ENCODE measurements at regions not wholly inside any gene's neighbourhood (a gene's known extent, or its start where the extent isn't known, plus 50 kb on each side); places are given as distances from the start of the nearest gene placed in this dataset.

GRCh38 chr16:85233516-85233915 lies 121.2 kb upstream of the CIBAR2 start:
- Histone ChIP-seq H3K36me3 (replicated peaks in 1 of 2; ENCODE audit: control insufficient read depth in 1 of 2, insufficient read depth in 2 of 2, low read length in 1 of 2) (no peaks in the 10 kb centered on the region), H2AFZ (ENCODE audit: low read depth) (no peak overlapping the region), H3K4me1 (ENCODE audit: control insufficient read depth in 1 of 2, insufficient read depth in 2 of 2, low read depth in 1 of 2, low read length in 1 of 2) (peaks cover 21 to 55% of the 10 kb centered on the region in 2 experiments; a peak in 3 of 4 replicates), H3K27ac (ENCODE audit: low read depth in 2 of 2, low read length in 1 of 2) (0 out of 4 replicates have a peak overlapping the region, but pooled peaks of 1 of the 2 experiments have one; percentile 90), H3K4me3 (ENCODE audit: low read depth in 2 of 2, low read length in 1 of 2) (no peak overlapping the region), H3K9ac (no peak overlapping the region), H3K9me3 (no peaks in the 10 kb centered on the region), H3K79me2 (ENCODE audit: insufficient read depth) (peaks cover 13% of the 10 kb centered on the region), H3K9me2 (no peaks in the 10 kb centered on the region), H3K4me2 (no peak overlapping the region), H3F3A (replicated peaks; ENCODE audit: insufficient read depth) (no peaks in the 10 kb centered on the region), H3K27me3 (ENCODE audit: insufficient read depth) (no peaks in the 10 kb centered on the region), H4K20me1 (ENCODE audit: insufficient read depth) (no peaks in the 10 kb centered on the region)
- ChIA-PET POLR2A (no interaction called here), CTCF (interaction anchor here (0.9 to 11.7 kb wide), 2 partner anchors 61 to 119 kb away, joined by 3 to 122 read pairs; no protein-coding TSS in a partner anchor)
- DNase-seq: no peak
- WGBS (ENCODE audit: low lambda C conversion rate): 90% methylated on average over 5 of the region's 6 CpGs
- TF ChIP-seq ZBTB33 (IDR thresholded peaks at IDR 0.05; ENCODE audit: borderline replicate concordance, low read depth) (no peak), SIN3A (IDR thresholded peaks at IDR 0.05; ENCODE audit: borderline replicate concordance, low read depth, low read length) (no peak)

GRCh38 chr16:85234310-85235204 lies 122.3 kb upstream of the CIBAR2 start:
- peak overlapping the region; percentile 90 for H3K4me2 ChIP-seq
- ChIA-PET CTCF (interaction anchor here (0.9 to 11.7 kb wide), 6 partner anchors 11 to 120 kb away, joined by 3 to 122 read pairs (median 12); no protein-coding TSS in a partner anchor), POLR2A (interaction anchor here (0.6 to 2.8 kb wide), 7 partner anchors 12 to 211 kb away, joined by 3 to 10 read pairs (median 3); partner anchors contain the start of gene CIBAR2)
- H4K20me1 ChIP-seq (ENCODE audit: insufficient read depth): no peaks in the 10 kb centered on the region
- H3K79me2 ChIP-seq (ENCODE audit: insufficient read depth): peaks cover 11% of the 10 kb centered on the region
- H3K9me3 ChIP-seq: no peaks in the 10 kb centered on the region
- no peaks in the 10 kb centered on the region for H3K36me3 ChIP-seq (replicated peaks in 1 of 2; ENCODE audit: control insufficient read depth in 1 of 2, insufficient read depth in 2 of 2, low read length in 1 of 2)
- peaks cover 21 to 45% of the 10 kb centered on the region in 2 experiments; a peak in 3 of 4 replicates for H3K4me1 ChIP-seq (ENCODE audit: control insufficient read depth in 1 of 2, insufficient read depth in 2 of 2, low read depth in 1 of 2, low read length in 1 of 2)
- H3F3A ChIP-seq (replicated peaks; ENCODE audit: insufficient read depth): no peaks in the 10 kb centered on the region
- peak overlapping the region; percentile 51 for H3K9ac ChIP-seq
- H3K4me3 ChIP-seq (ENCODE audit: low read depth in 2 of 2, low read length in 1 of 2): peak overlapping the region; percentile 44 to 61
- H3K27me3 ChIP-seq (ENCODE audit: insufficient read depth): no peaks in the 10 kb centered on the region
- H3K27ac ChIP-seq (ENCODE audit: low read depth in 2 of 2, low read length in 1 of 2): peak overlapping the region; percentile 60 to 90; a peak in 3 of 4 replicates
- 39% methylated on average over 16 of the region's 36 CpGs for WGBS (ENCODE audit: low lambda C conversion rate)
- peak overlapping the region; percentile 78; the same call in 1 of the 2 replicates for H2AFZ ChIP-seq (ENCODE audit: low read depth)
- peak; percentile 96 for DNase-seq
- TF ChIP-seq EP300 (IDR thresholded peaks at IDR 0.05; ENCODE audit: borderline replicate concordance in 1 of 2, low read depth in 1 of 2, low read length in 1 of 2): peak in 1 of 2 experiments; percentile 9; a peak in 1 of 4 replicates
- peak; percentile 51; the same call in 1 of the 2 replicates for TF ChIP-seq RCOR1 (IDR thresholded peaks at IDR 0.05; ENCODE audit: low read length)
- no peak for TF ChIP-seq ZBTB33 (IDR thresholded peaks at IDR 0.05; ENCODE audit: borderline replicate concordance, low read depth)
- no peaks in the 10 kb centered on the region for H3K9me2 ChIP-seq
